ENCODE measurements at regions not wholly inside any gene's neighbourhood (a gene's known extent, or its start where the extent isn't known, plus 50 kb on each side); places are given as distances from the start of the nearest gene placed in this dataset.

DNA sequence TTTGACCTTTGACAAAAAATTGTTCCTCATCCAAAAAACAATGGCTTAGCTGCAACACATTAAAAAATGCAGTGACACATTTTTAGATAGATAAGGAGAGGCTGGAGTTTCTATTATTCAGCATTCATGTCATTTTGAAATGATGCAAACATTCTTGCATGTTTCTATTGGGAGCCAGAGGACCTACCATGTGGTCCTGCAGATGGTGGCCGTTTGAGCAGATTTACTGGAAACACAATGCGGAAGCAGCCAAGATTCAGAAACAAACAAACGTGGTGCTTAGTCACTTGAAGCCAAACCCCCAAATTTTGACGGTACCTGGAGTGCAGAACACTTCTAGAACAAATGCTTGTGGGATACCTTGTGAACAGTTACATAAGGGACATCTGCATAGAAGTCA, 456.7 kb downstream of the PCDH18 start:
- DNase-seq = no peak

DNA sequence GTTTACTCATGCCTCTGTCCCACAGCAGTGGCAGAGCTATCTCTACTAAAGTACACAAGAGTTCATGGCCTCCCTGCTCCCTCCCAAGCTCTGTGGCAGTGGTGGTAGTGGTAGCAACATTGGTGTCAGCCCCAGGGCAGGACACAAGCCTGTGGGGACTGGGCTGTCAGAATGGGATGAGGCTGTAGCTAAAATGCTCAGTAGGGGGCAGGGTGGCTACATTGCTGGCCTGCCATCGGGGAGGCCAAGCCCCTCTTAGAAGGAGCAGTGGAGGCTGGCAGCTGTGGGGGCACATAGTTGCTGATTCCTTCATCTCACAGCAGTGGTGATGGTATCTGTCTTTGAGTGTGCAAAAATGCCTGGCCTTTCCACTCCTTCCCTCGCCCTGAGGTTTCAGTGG, 461.7 kb downstream of the PCDH18 start:
- no peak for DNase-seq

DNA sequence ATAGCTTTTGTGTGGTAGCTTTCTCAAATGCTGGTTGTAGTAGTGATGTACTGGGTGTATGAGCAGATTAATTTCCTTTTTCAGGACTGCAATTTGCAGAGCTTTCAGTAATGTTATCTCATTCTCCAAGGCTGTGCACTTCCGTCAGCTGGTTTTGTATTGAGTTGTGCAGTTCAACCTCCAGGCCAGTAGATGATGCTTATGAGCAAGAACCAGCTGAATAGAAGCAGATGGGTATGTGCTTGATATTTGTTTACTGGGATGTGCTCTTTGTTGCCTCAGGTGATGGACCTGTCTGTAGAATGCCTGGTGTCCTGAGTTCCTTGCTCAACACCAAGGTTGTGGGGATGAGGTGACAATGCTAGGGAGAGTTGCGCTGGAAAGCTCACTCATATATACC, 462.8 kb downstream of the PCDH18 start:
- DNase-seq = no peak

DNA sequence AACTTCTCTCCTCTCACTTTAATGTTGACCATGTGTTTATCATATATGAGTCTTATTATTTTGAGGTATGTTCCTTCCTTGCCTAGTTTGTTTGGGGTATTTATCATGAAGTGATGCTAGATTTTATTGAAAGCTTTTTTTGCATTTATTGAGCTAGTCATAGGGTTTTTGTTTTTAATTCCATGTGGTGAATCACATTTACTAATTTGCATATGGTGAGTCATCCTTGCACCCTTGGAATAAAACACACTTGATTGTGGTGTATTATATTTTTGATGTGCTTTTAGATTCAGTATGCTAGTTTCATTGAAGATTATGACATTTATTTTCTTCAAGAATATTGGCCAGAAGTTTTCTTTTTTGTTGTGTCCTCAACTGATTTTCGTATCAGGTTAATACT, 464.6 kb downstream of the PCDH18 start:
- peak in 1 of 58 donors; percentile 0 for DNase-seq

DNA sequence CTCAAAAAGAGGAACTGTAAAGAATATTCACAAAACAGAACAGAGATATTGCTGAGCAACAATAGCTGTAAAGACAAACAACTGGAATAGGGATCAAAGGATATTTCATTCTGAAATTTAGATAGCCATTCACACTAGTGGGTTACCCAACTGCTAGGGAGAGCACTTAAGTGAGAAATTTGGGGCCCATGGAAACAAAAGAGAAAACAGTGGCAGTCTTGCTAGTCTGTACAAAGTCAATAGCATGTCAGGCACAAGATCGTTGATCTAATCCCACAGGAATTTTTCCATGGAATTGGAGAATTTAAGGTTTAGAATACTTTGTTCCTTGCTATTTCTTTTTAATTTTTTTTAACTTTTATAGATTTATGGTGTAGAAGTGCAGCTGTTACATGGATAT, 467.0 kb downstream of the PCDH18 start:
- no peak for DNase-seq

DNA sequence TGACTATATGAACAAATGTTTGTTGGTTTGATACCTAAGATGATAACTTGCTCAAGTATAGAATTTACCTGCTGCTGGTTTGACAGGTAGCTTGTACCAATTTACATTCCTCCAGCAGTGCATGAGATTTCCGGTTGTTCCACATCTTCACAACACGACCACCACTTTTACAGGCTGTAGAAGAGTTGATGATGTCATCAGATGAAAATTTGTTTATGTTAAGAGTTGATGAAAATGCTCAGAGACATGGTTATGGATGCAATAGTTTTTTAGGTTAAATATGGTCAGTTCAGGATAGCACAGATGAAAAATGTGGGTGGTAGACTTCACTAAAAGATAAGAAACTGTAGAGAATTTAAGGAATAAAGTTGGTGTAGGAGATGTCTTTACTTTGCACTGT, 468.3 kb downstream of the PCDH18 start:
- no peak for DNase-seq

DNA sequence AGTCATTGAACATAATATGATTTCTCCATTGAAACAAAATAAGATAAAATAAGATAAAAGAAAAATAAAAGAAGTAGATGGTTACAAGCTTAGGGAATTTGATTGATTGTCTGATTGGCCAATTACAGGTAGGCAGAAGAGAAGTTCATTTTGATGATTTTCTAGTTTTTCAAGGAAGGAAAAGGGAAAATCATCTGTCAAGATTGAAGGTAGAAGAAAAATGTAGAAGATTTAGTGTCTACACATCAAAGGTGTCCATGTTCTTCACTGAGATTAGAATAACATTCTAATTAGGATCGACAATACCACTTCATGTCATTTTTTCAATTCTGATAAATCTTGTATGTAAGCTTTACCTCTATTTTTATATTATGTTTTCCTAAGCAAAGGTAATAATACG, 489.1 kb downstream of the PCDH18 start:
- DNase-seq = no peak

DNA sequence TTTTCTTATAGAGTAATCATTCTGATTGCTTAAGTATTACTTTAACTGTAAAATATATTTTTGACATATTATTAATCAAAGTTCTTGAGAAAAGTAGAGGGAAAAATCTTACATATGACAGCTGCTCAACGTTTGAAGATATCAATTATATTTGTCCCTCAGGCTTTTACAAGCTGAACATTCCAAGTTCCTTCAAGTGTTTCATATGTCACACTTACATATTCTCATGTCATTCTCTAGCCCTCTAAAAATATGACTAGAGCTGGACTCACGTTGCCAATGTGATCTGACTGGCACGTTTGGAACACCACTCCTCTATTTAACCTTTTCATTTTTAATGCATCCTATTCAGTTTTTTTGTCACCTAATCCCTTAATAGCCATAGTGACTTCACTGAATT, 492.9 kb downstream of the PCDH18 start:
- DNase-seq = no peak

DNA sequence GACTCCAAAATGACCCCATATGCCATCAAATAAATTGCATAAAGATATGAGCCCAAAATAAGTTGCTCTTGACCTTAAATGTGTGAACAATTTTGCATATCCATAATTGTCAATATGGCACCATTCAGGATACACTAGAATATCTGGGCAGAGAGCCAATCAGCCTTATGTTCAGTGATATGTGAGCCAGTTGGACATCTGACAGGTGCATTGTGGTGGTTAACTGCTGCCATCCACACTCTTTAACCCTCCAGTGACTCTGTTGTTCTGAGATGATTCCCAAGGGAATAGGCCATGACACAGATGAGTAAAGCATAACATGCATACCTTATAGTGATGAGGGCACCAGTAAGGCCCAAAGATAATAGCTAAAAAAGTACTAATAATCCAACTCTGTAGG, 500.1 kb downstream of the PCDH18 start:
- no peak for DNase-seq

DNA sequence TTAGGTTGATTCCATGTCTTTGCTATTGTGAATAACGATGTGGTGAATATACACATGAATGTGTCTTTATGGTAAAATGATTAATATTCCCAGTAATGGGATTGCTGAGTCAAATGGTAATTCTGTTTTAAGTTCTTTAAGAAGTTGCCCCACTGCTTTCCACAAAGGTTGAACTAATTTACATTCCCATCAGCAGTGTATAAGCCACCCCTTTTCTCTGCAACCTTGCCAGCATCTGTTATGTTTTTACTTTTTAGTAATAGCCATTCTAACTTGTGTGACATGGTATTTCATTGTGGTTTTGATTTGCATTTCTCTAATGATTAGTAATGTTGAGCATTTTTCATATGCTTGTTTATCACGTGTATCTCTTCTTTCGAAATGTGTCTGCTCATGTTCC, 503.3 kb downstream of the PCDH18 start:
- DNase-seq = no peak

DNA sequence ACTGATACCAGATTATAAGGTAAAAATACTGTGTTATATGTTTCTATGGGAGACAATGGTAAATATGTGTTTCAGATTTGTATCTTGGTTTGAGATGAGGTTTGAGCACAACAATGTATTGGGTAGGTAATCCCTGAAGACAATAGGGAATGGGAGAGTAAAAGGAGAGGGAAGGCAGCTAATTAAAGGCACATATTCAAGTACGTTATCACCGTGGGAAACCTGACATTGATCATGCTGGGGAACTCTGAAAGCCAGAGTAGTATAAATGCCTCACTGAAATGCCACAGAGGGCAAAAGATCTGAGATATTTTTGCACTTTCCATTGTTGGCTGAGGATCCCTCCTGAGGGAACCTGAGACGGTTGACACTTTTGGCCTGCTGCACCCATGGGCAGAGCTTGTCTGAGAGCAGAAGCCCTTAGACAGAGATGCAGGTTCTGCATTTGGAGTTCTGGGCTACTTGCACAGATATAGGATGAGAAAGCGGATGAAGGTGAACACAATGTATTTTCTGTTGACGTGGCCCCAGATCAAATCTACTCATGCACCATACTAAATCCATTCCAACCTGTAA, 506.7 kb downstream of the PCDH18 start:
- DNase-seq = no peak

DNA sequence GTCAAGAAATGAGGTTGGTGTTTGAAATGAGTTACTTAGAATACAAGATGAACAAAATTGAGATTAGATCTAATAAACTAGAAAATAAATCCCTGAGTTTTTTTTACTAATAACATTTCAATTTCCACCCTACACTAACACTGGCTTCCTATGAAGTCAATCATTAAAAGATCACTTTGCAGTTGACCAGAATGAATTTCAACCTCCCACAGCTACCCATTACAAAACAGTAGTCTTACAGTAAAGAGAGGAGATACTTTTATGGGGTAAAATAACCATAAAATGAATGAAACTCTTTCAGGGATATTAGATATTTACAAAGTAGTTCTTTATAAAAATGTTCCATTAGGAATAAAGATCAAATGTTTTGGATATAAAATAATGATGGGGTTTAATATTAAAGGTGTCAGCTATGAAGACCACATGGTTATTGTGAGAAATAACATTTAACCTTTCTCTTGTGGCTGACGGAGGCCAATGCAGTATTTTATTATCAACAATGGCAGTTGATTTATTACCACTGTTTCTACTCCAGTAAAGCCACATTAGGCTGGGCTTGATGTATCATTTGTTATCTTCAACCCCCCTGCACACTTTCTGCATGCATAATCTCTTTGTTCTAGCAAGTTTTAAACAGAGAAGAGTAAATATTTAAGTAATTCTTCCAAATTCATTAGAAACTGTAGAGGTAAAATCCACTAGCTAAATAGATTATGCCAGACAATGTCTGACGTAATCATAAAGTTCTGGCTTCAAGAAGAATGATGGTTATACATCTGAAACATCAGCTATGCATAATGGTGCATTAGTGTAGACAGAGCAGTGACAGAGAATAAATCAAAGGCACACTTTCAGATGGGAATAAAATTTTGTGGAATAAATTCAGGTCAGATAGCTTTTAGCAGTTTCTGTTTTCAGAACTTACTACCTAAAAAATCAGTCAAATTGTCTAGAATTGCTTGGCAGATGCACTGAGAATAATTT, 516.6 kb downstream of the PCDH18 start:
- DNase-seq = no peak

DNA sequence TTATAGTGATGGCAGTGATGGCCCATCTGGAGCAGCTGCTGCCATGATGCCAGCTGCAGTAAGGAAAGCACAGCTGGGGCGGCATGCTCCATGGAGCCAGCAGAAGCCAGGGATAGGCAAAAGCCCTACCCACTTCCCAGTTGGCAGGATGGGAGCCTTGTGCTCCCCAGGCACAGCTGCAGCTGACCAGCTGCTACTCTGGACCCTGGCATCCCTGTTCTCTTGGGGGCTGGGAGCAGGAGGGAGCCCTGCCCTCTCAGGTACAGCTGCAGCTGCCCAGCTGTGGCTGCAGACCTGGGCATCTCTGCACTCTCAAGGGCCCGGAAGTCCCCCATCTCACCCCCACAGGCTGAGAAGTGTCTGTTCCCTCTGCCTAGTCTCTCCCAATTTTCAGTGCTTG, 531.9 kb downstream of the PCDH18 start:
- DNase-seq = peak in 1 of 58 donors; percentile 1

DNA sequence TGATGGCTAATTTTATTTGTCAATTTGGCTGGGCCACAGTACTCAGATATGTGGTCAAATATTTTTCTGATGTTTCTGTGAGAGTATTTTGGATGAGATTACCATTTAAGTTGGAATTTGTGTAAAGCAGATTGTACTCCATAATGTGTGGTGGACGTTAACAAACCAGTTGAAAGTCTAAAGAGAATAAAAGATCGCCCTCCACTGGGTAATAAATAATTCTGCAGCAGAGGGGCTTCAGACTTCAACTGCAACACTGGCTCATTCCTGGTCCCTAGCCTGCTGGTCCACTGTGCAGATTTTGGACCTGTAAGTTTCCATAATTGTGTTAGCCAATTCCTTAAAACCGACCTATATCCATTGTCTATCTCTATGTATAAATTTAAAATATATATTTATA, 540.3 kb downstream of the PCDH18 start:
- DNase-seq = no peak

DNA sequence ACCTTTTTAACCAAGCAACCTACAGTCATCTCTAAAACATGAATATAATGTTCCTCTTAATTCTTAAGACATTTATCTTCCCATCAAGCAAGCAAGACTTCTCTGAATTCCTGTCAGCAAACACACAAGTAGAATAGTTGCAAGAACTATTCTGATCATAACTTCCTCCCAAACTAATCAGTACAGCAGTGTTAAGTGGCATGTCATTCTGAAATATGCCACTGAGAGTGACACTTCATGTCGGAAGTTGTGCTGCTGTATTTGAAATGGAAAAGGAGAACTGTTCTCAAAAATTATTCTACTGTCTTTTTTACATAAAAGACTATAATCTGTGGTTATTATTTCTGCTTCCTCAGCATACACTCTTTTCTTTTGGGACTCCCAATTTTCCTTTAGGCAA, 546.6 kb downstream of the PCDH18 start:
- no peak for DNase-seq

DNA sequence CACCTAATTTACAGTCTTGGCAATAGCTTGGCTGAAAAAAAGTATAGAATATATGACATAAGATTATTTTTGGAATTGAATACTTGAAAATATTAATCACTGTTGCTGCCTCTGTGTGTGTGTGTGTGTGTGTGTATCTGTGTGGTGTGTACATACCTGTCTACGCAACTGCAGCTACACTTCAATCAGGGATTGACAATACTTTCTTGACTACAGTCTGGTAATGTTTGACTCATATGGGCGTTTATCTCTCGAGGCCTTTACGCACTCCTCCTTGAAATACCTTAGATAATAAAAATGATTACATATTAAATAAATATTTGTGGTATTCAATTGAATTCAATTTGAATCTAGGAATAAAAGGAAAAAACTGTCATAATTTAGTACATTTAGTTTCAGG, 565.2 kb downstream of the PCDH18 start:
- no peak for DNase-seq

DNA sequence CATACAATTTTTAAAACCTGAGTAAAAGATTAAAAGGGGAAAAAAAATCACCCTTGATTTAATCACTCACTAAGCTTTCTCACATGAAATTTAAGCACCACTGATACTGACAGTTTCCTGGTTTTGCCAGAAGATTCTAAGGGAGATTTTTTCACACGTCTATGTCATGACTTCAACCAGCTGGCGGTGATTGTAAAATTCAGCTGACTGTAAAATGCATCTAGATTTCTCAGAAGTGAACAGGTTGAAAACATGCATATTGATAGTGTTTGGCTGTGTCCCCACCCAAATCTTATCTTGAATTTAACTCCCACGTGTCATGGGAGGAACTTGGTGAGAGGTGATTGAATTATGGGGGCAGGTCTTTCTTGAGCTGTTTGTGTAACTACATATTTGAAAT, 566.8 kb downstream of the PCDH18 start:
- DNase-seq = no peak

DNA sequence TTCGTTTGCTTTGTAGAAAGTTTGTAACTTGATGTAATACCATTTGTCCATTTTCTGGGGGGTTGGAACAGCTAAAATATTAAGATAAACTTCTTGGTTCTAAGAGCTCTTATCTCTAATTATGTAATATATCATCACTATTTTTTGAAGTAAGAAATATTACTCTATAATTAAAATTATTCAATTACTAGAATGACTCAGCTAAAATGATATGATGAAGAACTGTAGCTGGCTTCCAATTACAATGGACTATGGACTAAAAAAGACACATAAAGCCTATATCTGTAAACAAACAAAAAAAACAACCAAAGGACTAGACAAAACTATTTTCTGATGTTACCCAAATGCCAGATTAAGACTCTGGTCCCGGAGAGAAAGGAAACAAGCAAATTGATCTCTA, 569.4 kb downstream of the PCDH18 start:
- DNase-seq = no peak

DNA sequence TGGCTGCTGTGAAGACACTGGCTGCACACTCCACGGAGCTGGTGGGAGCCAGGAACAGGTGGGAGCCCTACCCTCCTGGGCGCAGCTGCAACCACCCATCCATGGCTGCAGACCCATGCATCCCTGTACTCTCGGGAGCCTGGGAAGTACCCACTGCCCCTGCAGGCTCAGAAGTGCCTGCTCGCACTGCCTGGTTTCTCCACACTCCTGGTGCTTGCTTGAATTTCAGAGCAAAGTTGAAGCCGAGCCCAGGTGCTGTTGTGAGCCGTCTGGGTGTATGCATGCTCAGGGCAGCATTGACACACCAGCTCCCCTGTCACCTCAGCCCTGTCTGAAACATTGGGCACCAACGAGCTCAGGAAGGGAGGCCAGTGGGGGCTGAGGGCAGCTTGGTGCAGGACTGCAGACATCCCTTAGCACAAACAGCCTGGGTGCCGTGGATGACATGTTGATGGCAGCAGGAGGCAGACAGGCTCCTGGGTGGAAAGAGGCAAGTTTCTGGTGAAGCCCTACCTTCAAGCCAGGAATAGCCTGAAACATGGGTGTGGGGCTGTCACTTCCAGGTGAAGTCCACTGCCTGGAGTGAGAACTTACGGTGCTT, 585.9 kb downstream of the PCDH18 start:
- DNase-seq = no peak

DNA sequence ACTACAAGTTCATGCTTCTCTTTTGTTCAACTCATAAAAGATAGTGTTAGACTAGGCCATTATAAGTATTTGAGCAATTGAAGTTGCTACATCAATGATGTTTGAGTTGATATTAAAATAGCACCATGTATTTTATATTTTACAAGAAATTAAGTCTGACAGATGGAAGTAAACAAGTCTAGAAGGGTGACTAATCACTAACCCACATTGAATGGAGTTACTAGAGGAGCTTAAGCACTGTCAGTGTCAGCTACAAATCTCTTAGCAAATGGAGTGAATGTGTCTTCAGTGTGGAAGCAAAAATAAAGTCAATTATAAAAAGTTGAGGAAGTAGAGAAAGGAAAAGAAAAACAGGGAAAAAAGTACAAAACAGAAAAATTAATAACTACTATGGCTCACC, 592.5 kb downstream of the PCDH18 start:
- DNase-seq = no peak

DNA sequence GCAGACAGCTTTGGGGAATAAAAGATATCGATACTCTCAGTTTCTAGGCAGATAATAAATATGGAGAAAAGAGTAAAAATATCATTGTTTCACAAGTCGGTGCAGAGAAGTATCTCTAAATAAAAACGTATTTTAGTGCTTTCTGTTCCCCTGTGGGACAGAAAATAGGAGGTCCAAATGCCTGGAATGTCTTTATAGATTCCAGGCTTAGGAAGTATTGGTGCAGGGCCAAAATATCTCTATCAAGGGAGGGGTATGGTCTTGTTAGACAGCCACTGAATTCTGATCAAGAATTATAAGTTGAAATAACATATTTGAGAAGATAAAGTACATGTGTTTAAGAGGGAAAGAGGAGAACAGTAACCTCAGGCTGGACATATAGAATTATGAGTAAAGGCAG, 596.4 kb downstream of the PCDH18 start:
- no peak for DNase-seq

DNA sequence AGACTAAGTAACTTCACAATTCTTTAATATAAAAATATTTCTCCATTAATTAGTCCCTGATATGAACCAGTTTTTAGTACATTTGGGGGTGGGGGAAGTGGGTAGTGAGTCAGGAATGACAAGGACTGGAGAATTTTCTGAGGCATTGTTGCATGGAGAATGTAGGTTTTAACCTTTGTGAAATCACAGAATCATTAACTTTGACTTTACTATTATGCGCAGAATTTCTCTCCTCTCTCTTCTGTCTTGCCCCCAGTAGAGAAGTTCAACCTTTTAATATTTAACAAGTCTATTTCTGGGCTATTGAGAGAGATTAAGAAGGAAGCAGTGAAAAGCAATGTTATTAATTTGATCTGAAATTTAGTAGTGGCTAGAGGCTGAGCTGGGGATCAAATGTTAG, 597.0 kb downstream of the PCDH18 start:
- DNase-seq = no peak

DNA sequence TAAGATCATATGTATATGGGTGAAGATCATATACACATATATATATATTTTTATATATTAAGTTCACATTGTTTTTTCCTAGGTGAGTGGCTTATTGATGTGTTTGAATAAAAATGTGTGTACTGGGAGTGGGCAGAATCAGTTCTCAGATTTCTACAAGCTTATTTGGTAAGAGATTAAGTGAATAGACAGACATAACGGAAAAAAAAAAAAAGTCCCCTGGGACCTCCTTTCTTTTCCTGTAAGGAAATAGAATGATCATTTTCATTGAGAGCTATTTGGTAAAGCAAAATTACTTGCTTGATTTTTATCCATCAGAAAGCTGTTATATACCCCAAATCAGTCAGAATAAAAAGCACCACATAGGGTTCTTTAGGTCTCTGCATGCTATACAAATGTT, 597.7 kb downstream of the PCDH18 start:
- no peak for DNase-seq

Measured in anterior cingulate cortex (tissue), 58 donors.